GM21723 (cell line): ENCODE measurements at regions not wholly inside any gene's neighbourhood (a gene's known extent, or its start where the extent isn't known, plus 50 kb on each side); places are given as distances from the start of the nearest gene placed in this dataset.
"Not testable (repeated sequence)": the region's sequence is repeated elsewhere in the genome, so short reads cannot be mapped to it uniquely, and the experiment has no call there.

Experiments
- ATAC-seq: cut with Tn5 transposase; IDR thresholded peaks from one replicate; pipeline ENCODE4 v1.9.1; 2021; ENCODE audit warnings: mild to moderate bottlenecking, moderate library complexity; ENCODE audit not compliant: unreplicated experiment

GRCh38 chr5:3090305-3090704 lies 338.8 kb upstream of the IRX2 start:
- ATAC-seq = not testable (repeated sequence)

GRCh38 chr5:3080366-3080765 lies 328.9 kb upstream of the IRX2 start:
- no peak for ATAC-seq

- no peak for ATAC-seq
These were observed 326.2 kb upstream of the IRX2 start for GRCh38 chr5:3077684-3078083.

- ATAC-seq = no peak
These were observed 323.8 kb upstream of the IRX2 start for GRCh38 chr5:3075309-3075708.

GRCh38 chr5:3068401-3068800 lies 316.9 kb upstream of the IRX2 start:
- ATAC-seq = no peak

- no peak for ATAC-seq
These were observed 308.8 kb upstream of the IRX2 start for GRCh38 chr5:3060283-3060682.

GRCh38 chr5:3059488-3059887 lies 308.0 kb upstream of the IRX2 start:
- ATAC-seq = no peak

GRCh38 chr5:3058942-3059341 lies 307.5 kb upstream of the IRX2 start:
- no peak for ATAC-seq

GRCh38 chr5:3056866-3057265 lies 305.4 kb upstream of the IRX2 start:
- no peak for ATAC-seq

- no peak for ATAC-seq
These were observed 299.9 kb upstream of the IRX2 start for GRCh38 chr5:3051400-3051799.

GRCh38 chr5:3050863-3051262 lies 299.4 kb upstream of the IRX2 start:
- ATAC-seq = no peak

- no peak for ATAC-seq
These were observed 297.8 kb upstream of the IRX2 start for GRCh38 chr5:3049261-3049660.

GRCh38 chr5:3047212-3047774 lies 295.8 kb upstream of the IRX2 start:
- ATAC-seq = no peak

- ATAC-seq = no peak
These were observed 292.1 kb upstream of the IRX2 start for GRCh38 chr5:3043600-3043999.

- ATAC-seq = no peak
These were observed 289.5 kb upstream of the IRX2 start for GRCh38 chr5:3041001-3041400.

- ATAC-seq = no peak
These were observed 284.7 kb upstream of the IRX2 start for GRCh38 chr5:3036041-3036788.

GRCh38 chr5:3035452-3035851 lies 284.0 kb upstream of the IRX2 start:
- ATAC-seq = no peak

GRCh38 chr5:3034881-3035280 lies 283.4 kb upstream of the IRX2 start:
- ATAC-seq = no peak

- ATAC-seq = no peak
These were observed 283.0 kb upstream of the IRX2 start for GRCh38 chr5:3034449-3034848.

- no peak for ATAC-seq
These were observed 281.7 kb upstream of the IRX2 start for GRCh38 chr5:3033033-3033755.

- no peak for ATAC-seq
These were observed 281.0 kb upstream of the IRX2 start for GRCh38 chr5:3032513-3032912.

GRCh38 chr5:3031733-3032378 lies 280.4 kb upstream of the IRX2 start:
- no peak for ATAC-seq
